Neuron (in vitro differentiated cells): ENCODE measurements at regions not wholly inside any gene's neighbourhood (a gene's known extent, or its start where the extent isn't known, plus 50 kb on each side); places are given as distances from the start of the nearest gene placed in this dataset.

ENCODE experiments used
- H2AFZ ChIP-seq: one replicate; pipeline ENCODE4 v1.6.1; 2013; ENCODE audit warnings: low read depth, mild to moderate bottlenecking, inconsistent platforms, low read length, moderate library complexity
- H3K27me3 ChIP-seq: one replicate; pipeline ENCODE4 v1.6.1; 2013; ENCODE audit warnings: low read length; ENCODE audit not compliant: insufficient read depth
- H3K36me3 ChIP-seq: one replicate; pipeline ENCODE4 v1.6.1; 2013; ENCODE audit warnings: low read length; ENCODE audit not compliant: insufficient read depth
- H3K4me1 ChIP-seq: one replicate; pipeline ENCODE4 v1.6.1; 2013; ENCODE audit warnings: low read length; ENCODE audit not compliant: insufficient read depth
- H3K4me3 ChIP-seq: 2 replicates; pipeline ENCODE4 v1.5.1; 2013; ENCODE audit warnings: mild to moderate bottlenecking, low read length, moderate library complexity
- H3K9me3 ChIP-seq: one replicate; pipeline ENCODE4 v1.6.1; 2013; ENCODE audit warnings: low read length

GRCh38 chr5:115469904-115470516, 74.6 kb downstream of the FEM1C start:
- Histone ChIP-seq H3K27me3 (no peaks in the 10 kb centered on the region), H2AFZ (no peak overlapping the region), H3K9me3 (no peaks in the 10 kb centered on the region), H3K36me3 (no peaks in the 10 kb centered on the region), H3K4me3 (no peak overlapping the region), H3K4me1 (peaks cover 2% of the 10 kb centered on the region)

- no peak overlapping the region for H3K4me3 ChIP-seq
- no peaks in the 10 kb centered on the region for H3K27me3 ChIP-seq
- no peaks in the 10 kb centered on the region for H3K9me3 ChIP-seq
- H3K4me1 ChIP-seq = no peaks in the 10 kb centered on the region
- no peaks in the 10 kb centered on the region for H3K36me3 ChIP-seq
- H2AFZ ChIP-seq = no peak overlapping the region
Measured at GRCh38 chr5:115467628-115468027, 76.9 kb downstream of the FEM1C start.

GRCh38 chr5:115465431-115465830, 79.1 kb downstream of the FEM1C start:
- peaks cover 8% of the 10 kb centered on the region for H3K4me1 ChIP-seq

GRCh38 chr5:115463983-115464382, 80.6 kb downstream of the FEM1C start:
- H3K27me3 ChIP-seq = no peaks in the 10 kb centered on the region
- no peaks in the 10 kb centered on the region for H3K36me3 ChIP-seq
- H3K4me1 ChIP-seq = peaks cover 8% of the 10 kb centered on the region
- no peak overlapping the region for H2AFZ ChIP-seq
- no peaks in the 10 kb centered on the region for H3K9me3 ChIP-seq
- H3K4me3 ChIP-seq = no peak overlapping the region

More at GRCh38 chr5:115465431-115465830, 79.1 kb downstream of the FEM1C start:
- H2AFZ ChIP-seq = no peak overlapping the region
- H3K4me3 ChIP-seq = no peak overlapping the region
- H3K9me3 ChIP-seq = no peaks in the 10 kb centered on the region
- no peaks in the 10 kb centered on the region for H3K36me3 ChIP-seq
- H3K27me3 ChIP-seq = no peaks in the 10 kb centered on the region

GRCh38 chr5:115461506-115462290, 82.9 kb downstream of the FEM1C start:
- Histone ChIP-seq H3K27me3 (no peaks in the 10 kb centered on the region), H3K4me1 (peaks cover 16% of the 10 kb centered on the region), H2AFZ (no peak overlapping the region), H3K36me3 (no peaks in the 10 kb centered on the region), H3K9me3 (no peaks in the 10 kb centered on the region), H3K4me3 (no peak overlapping the region)

GRCh38 chr5:115461093-115461492, 83.5 kb downstream of the FEM1C start:
- H3K36me3 ChIP-seq = no peaks in the 10 kb centered on the region
- peaks cover 16% of the 10 kb centered on the region for H3K4me1 ChIP-seq
- no peaks in the 10 kb centered on the region for H3K9me3 ChIP-seq
- H2AFZ ChIP-seq = no peak overlapping the region
- H3K4me3 ChIP-seq = no peak overlapping the region
- H3K27me3 ChIP-seq = no peaks in the 10 kb centered on the region

GRCh38 chr5:115460472-115460871, 84.1 kb downstream of the FEM1C start:
- Histone ChIP-seq H3K27me3 (no peaks in the 10 kb centered on the region), H3K36me3 (no peaks in the 10 kb centered on the region), H3K4me1 (peaks cover 16% of the 10 kb centered on the region), H2AFZ (no peak overlapping the region), H3K9me3 (no peaks in the 10 kb centered on the region), H3K4me3 (no peak overlapping the region)

GRCh38 chr5:115459855-115460341, 84.7 kb downstream of the FEM1C start:
- H3K4me3 ChIP-seq = no peak overlapping the region

GRCh38 chr5:115458416-115458815, 86.2 kb downstream of the FEM1C start:
- peaks cover 21% of the 10 kb centered on the region for H3K4me1 ChIP-seq
- H3K9me3 ChIP-seq = no peaks in the 10 kb centered on the region
- no peaks in the 10 kb centered on the region for H3K36me3 ChIP-seq

More at GRCh38 chr5:115459855-115460341, 84.7 kb downstream of the FEM1C start:
- Histone ChIP-seq H3K4me1 (peaks cover 21% of the 10 kb centered on the region), H2AFZ (no peak overlapping the region), H3K9me3 (no peaks in the 10 kb centered on the region), H3K27me3 (no peaks in the 10 kb centered on the region), H3K36me3 (no peaks in the 10 kb centered on the region)

GRCh38 chr5:115458003-115458409, 86.6 kb downstream of the FEM1C start:
- Histone ChIP-seq H3K27me3 (no peaks in the 10 kb centered on the region), H2AFZ (peak overlapping the region; percentile 4), H3K4me3 (no peak overlapping the region), H3K4me1 (peaks cover 21% of the 10 kb centered on the region), H3K9me3 (no peaks in the 10 kb centered on the region), H3K36me3 (no peaks in the 10 kb centered on the region)

More at GRCh38 chr5:115458416-115458815, 86.2 kb downstream of the FEM1C start:
- H2AFZ ChIP-seq = peak overlapping the region; percentile 4
- no peak overlapping the region for H3K4me3 ChIP-seq
- H3K27me3 ChIP-seq = no peaks in the 10 kb centered on the region

- Histone ChIP-seq H3K4me3 (no peak overlapping the region), H2AFZ (no peak overlapping the region), H3K36me3 (no peaks in the 10 kb centered on the region), H3K27me3 (no peaks in the 10 kb centered on the region), H3K9me3 (no peaks in the 10 kb centered on the region), H3K4me1 (peaks cover 21% of the 10 kb centered on the region)
Measured at GRCh38 chr5:115457571-115457970, 87.0 kb downstream of the FEM1C start.

GRCh38 chr5:115456539-115457040, 88.0 kb downstream of the FEM1C start:
- Histone ChIP-seq H3K4me1 (peaks cover 14% of the 10 kb centered on the region), H3K4me3 (no peak overlapping the region), H3K36me3 (no peaks in the 10 kb centered on the region), H2AFZ (no peak overlapping the region), H3K27me3 (no peaks in the 10 kb centered on the region), H3K9me3 (no peaks in the 10 kb centered on the region)

GRCh38 chr5:115456056-115456455, 88.5 kb downstream of the FEM1C start:
- Histone ChIP-seq H3K36me3 (no peaks in the 10 kb centered on the region), H3K9me3 (no peaks in the 10 kb centered on the region), H3K4me1 (peaks cover 14% of the 10 kb centered on the region), H2AFZ (no peak overlapping the region), H3K4me3 (no peak overlapping the region), H3K27me3 (no peaks in the 10 kb centered on the region)
